LNCaP clone FGC (cell line): ENCODE measurements at regions not wholly inside any gene's neighbourhood (a gene's known extent, or its start where the extent isn't known, plus 50 kb on each side); places are given as distances from the start of the nearest gene placed in this dataset.

ENCODE experiments used
- DNase-seq: peaks from one replicate; pipeline ENCODE4 v3.0.0-alpha.2; 2011; ENCODE audit warnings: low read depth
- H3K4me3 ChIP-seq: 2 replicates; pipeline ENCODE4 v1.5.1; 2011; ENCODE audit warnings: mild to moderate bottlenecking, low read depth, low read length, control low read depth
- CTCF ChIP-seq: IDR thresholded peaks from 2 replicates; pipeline ENCODE4 v1.5.1; 2012; ENCODE audit warnings: mild to moderate bottlenecking; ENCODE audit not compliant: control insufficient read depth, insufficient read depth; ENCODE audit errors: extremely low read depth

- TF ChIP-seq CTCF: no peak
- DNase-seq: no peak
- no peak overlapping the region for H3K4me3 ChIP-seq
Observed at GRCh38 chr5:93320920-93321445, 260.0 kb downstream of the NR2F1-AS1 start.

GRCh38 chr5:93313672-93314071 lies 267.3 kb downstream of the NR2F1-AS1 start:
- no peak for TF ChIP-seq CTCF
- H3K4me3 ChIP-seq: no peak overlapping the region
- no peak for DNase-seq

GRCh38 chr5:93311881-93312280 lies 269.1 kb downstream of the NR2F1-AS1 start:
- no peak overlapping the region for H3K4me3 ChIP-seq
- TF ChIP-seq CTCF: no peak
- DNase-seq: no peak

- H3K4me3 ChIP-seq: no peak overlapping the region
- no peak for TF ChIP-seq CTCF
- DNase-seq: no peak
Observed at GRCh38 chr5:93307557-93307956, 273.5 kb downstream of the NR2F1-AS1 start.

GRCh38 chr5:93305984-93306383 lies 275.0 kb downstream of the NR2F1-AS1 start:
- H3K4me3 ChIP-seq: no peak overlapping the region
- peak; percentile 44 for DNase-seq
- no peak for TF ChIP-seq CTCF

GRCh38 chr5:93304456-93305250 lies 276.4 kb downstream of the NR2F1-AS1 start:
- no peak for TF ChIP-seq CTCF
- H3K4me3 ChIP-seq: no peak overlapping the region
- DNase-seq: no peak

GRCh38 chr5:93303291-93303691 lies 277.7 kb downstream of the NR2F1-AS1 start:
- no peak for DNase-seq
- H3K4me3 ChIP-seq: no peak overlapping the region
- no peak for TF ChIP-seq CTCF
